Endodermal cell (in vitro differentiated cells): ENCODE measurements at regions not wholly inside any gene's neighbourhood (a gene's known extent, or its start where the extent isn't known, plus 50 kb on each side); places are given as distances from the start of the nearest gene placed in this dataset.

Source experiments
- DNase-seq: peaks from one replicate; pipeline ENCODE4 v3.0.0-alpha.2; 2017
- H3K27ac ChIP-seq: 2 replicates; pipeline ENCODE4 v1.5.1; 2013; ENCODE audit warnings: mild to moderate bottlenecking, low read depth, low read length, moderate library complexity
- H3K27me3 ChIP-seq: 2 replicates; pipeline ENCODE4 v1.6.1; 2013; ENCODE audit warnings: mild to moderate bottlenecking, low read length, moderate library complexity; ENCODE audit not compliant: insufficient read depth, control insufficient read depth, poor library complexity, severe bottlenecking
- H3K36me3 ChIP-seq: 2 replicates; pipeline ENCODE4 v1.7.0; 2013; ENCODE audit warnings: mild to moderate bottlenecking, low read length, moderate library complexity; ENCODE audit not compliant: control insufficient read depth, insufficient read depth
- H3K4me1 ChIP-seq: one replicate; pipeline ENCODE4 v1.7.0; 2013; ENCODE audit warnings: low read length; ENCODE audit not compliant: control insufficient read depth, insufficient read depth
- H3K4me3 ChIP-seq: 2 replicates; pipeline ENCODE4 v1.5.1; 2013; ENCODE audit warnings: mild to moderate bottlenecking, low read length, moderate library complexity
- H3K9ac ChIP-seq: 2 replicates; pipeline ENCODE4 v1.6.1; 2013; ENCODE audit warnings: mild to moderate bottlenecking, low read length, moderate library complexity; ENCODE audit not compliant: poor library complexity, severe bottlenecking; ENCODE audit errors: extremely low read depth
- H3K9me3 ChIP-seq: 2 replicates; pipeline ENCODE4 v1.6.1; 2013; ENCODE audit warnings: mild to moderate bottlenecking, low read length, moderate library complexity; ENCODE audit not compliant: control insufficient read depth
- H3K27ac Mint-ChIP-seq: 2 replicates; pipeline ENCODE4 v1.8.0; 2020; ENCODE audit warnings: mixed read lengths
- H3K27me3 Mint-ChIP-seq: 2 replicates; pipeline ENCODE4 v1.8.0; 2021; ENCODE audit warnings: mild to moderate bottlenecking, mixed read lengths; ENCODE audit not compliant: insufficient read depth
- H3K36me3 Mint-ChIP-seq: 2 replicates; pipeline ENCODE4 v1.8.0; 2020; ENCODE audit warnings: low read depth, mixed read lengths
- H3K4me1 Mint-ChIP-seq: 2 replicates; pipeline ENCODE4 v1.8.0; 2020; ENCODE audit warnings: mixed read lengths
- H3K4me3 Mint-ChIP-seq: 2 replicates; pipeline ENCODE4 v1.8.0; 2020; ENCODE audit warnings: mild to moderate bottlenecking, moderate library complexity, mixed read lengths
- H3K9me3 Mint-ChIP-seq: 2 replicates; pipeline ENCODE4 v1.8.0; 2020; ENCODE audit warnings: mild to moderate bottlenecking, mixed read lengths
- CTCF ChIP-seq: fragments of 200-600 bp; sonication (generic); conservative IDR thresholded peaks from 2 replicates; pipeline ENCODE4 v1.5.0; 2021; ENCODE audit warnings: antibody characterized with exemption, mild to moderate bottlenecking
- WGBS, 2 experiments: methylation state at CpG; one replicate each; pipeline versions ENCODE4 v1.1.5 to v1.1.7; 2013; ENCODE audit warnings: missing lambda C conversion rate in 2 of 2, mixed read lengths in 1 of 2; ENCODE audit not compliant: insufficient coverage in 1 of 2, insufficient read length in 1 of 2; 5-methylcytosine and 5-hydroxymethylcytosine counted together

- Mint-ChIP-seq H3K27ac (no peak overlapping the region), H3K36me3 (no peaks in the 10 kb centered on the region), H3K9me3 (no peaks in the 10 kb centered on the region), H3K4me1 (peaks cover 28% of the 10 kb centered on the region), H3K27me3 (peaks cover 13% of the 10 kb centered on the region), H3K4me3 (no peak overlapping the region)
- Histone ChIP-seq H3K27me3 (peaks cover 11% of the 10 kb centered on the region), H3K4me3 (no peak overlapping the region), H3K27ac (no peak overlapping the region), H3K4me1 (peaks cover 9% of the 10 kb centered on the region), H3K36me3 (no peaks in the 10 kb centered on the region), H3K9ac (no peak overlapping the region), H3K9me3 (no peaks in the 10 kb centered on the region)
- TF ChIP-seq CTCF: no peak
- no peak for DNase-seq
- WGBS, 2 experiments: 91 to 97% methylated on average over 4 of the region's 4 CpGs
Measured at GRCh38 chr17:33944412-33944811, 310.7 kb upstream of the CCL2 start.

- no peaks in the 10 kb centered on the region for H3K9me3 ChIP-seq
- Mint-ChIP-seq H3K27me3 (peaks cover 13% of the 10 kb centered on the region), H3K36me3 (no peaks in the 10 kb centered on the region), H3K27ac (no peak overlapping the region), H3K4me1 (peaks cover 26% of the 10 kb centered on the region), H3K9me3 (no peaks in the 10 kb centered on the region), H3K4me3 (no peak overlapping the region)
- H3K4me1 ChIP-seq: peaks cover 9% of the 10 kb centered on the region
- no peak overlapping the region for H3K4me3 ChIP-seq
- no peak for TF ChIP-seq CTCF
- no peak overlapping the region for H3K27ac ChIP-seq
- H3K27me3 ChIP-seq: peaks cover 11% of the 10 kb centered on the region
- WGBS, 2 experiments: 89 to 96% methylated on average over 1 to 2 of the region's 2 CpGs
- DNase-seq: no peak
- no peak overlapping the region for H3K9ac ChIP-seq
- H3K36me3 ChIP-seq: no peaks in the 10 kb centered on the region
Measured at GRCh38 chr17:33944826-33945225, 310.3 kb upstream of the CCL2 start.

- Histone ChIP-seq H3K27ac (no peak overlapping the region), H3K9ac (no peak overlapping the region), H3K9me3 (no peaks in the 10 kb centered on the region), H3K36me3 (no peaks in the 10 kb centered on the region), H3K4me1 (peaks cover 2% of the 10 kb centered on the region), H3K4me3 (no peak overlapping the region), H3K27me3 (peaks cover 11% of the 10 kb centered on the region)
- Mint-ChIP-seq H3K9me3 (no peaks in the 10 kb centered on the region), H3K36me3 (no peaks in the 10 kb centered on the region), H3K4me3 (no peak overlapping the region), H3K27me3 (peaks cover 13% of the 10 kb centered on the region), H3K4me1 (peaks cover 15% of the 10 kb centered on the region), H3K27ac (no peak overlapping the region)
- peak; percentile 64 for DNase-seq
- TF ChIP-seq CTCF: peak; percentile 67
- WGBS, 2 experiments: 52 to 73% methylated on average over 3 to 6 of the region's 6 CpGs
Measured at GRCh38 chr17:33945646-33946546, 309.2 kb upstream of the CCL2 start.
